ENCODE measurements at regions not wholly inside any gene's neighbourhood (a gene's known extent, or its start where the extent isn't known, plus 50 kb on each side); places are given as distances from the start of the nearest gene placed in this dataset.

- no peaks in the 10 kb centered on the region for H3K4me1 ChIP-seq
Observed at GRCh38 chr2:209091056-209091455, 332.8 kb upstream of the MAP2 start.

DNA sequence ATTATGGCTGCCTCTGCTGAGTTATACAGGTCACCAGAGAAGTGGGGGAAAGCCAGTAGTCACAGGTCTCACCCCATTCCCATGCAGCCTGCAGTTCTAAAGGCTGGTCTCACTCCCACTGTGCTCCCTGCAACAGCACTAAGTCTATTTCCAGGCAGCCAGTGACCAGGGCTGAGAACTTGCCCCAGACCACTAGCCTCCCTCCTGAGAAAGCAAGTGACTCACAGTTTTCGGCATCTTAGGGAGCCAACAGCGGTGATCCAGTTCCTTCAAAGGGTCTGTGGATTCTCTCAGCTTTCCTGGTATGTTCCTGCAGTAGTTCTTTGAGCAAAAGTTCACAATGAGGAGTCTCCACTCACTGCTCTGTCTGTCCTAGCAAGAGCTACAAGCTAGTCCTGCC is 329.6 kb upstream of the MAP2 start:
- Histone ChIP-seq H3K36me3 (ENCODE audit: control insufficient read depth, insufficient read depth, low read length) (no peaks in the 10 kb centered on the region), H2AFZ (no peak overlapping the region), H3K27ac (no peak overlapping the region), H3K9me3 (ENCODE audit: control insufficient read depth, low read length) (no peaks in the 10 kb centered on the region), H3K4me2 (ENCODE audit: low read length) (no peak overlapping the region), H3K4me3 (ENCODE audit: low read depth, low read length) (no peak overlapping the region), H3K9ac (no peak overlapping the region), H3K4me1 (no peaks in the 10 kb centered on the region), H3K79me2 (no peaks in the 10 kb centered on the region), H3K27me3 (ENCODE audit: control insufficient read depth, insufficient read depth, low read length) (no peaks in the 10 kb centered on the region)
- TF ChIP-seq CTCF (IDR thresholded peaks at IDR 0.05) = no peak

More at GRCh38 chr2:209091056-209091455, 332.8 kb upstream of the MAP2 start:
- no peak overlapping the region for H3K9ac ChIP-seq
- no peak overlapping the region for H2AFZ ChIP-seq
- H3K27me3 ChIP-seq (ENCODE audit: control insufficient read depth, insufficient read depth, low read length) = no peaks in the 10 kb centered on the region
- no peak for TF ChIP-seq CTCF (IDR thresholded peaks at IDR 0.05)
- H3K79me2 ChIP-seq = no peaks in the 10 kb centered on the region
- H3K36me3 ChIP-seq (ENCODE audit: control insufficient read depth, insufficient read depth, low read length) = no peaks in the 10 kb centered on the region
- no peak overlapping the region for H3K4me2 ChIP-seq (ENCODE audit: low read length)
- no peak overlapping the region for H3K4me3 ChIP-seq (ENCODE audit: low read depth, low read length)
- no peaks in the 10 kb centered on the region for H3K9me3 ChIP-seq (ENCODE audit: control insufficient read depth, low read length)
- no peak overlapping the region for H3K27ac ChIP-seq

DNA sequence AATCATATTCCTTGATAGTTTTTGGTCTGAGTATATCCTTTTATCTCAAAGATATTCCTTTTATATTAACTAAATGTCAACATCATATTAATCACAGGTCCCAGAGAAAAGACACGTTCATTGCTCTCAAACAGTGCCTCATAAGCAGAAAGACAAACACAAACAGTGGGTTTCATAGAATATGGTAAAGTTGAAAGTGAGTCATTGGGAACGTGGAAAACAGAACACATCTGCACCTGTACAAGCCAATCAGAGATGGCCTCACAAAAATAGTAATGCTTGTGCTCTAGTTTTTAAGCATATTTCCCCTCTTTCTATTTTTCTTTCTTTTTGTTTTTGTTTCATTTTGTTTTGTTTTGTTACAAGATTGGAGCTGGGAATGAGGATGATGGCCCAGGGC is 328.4 kb upstream of the MAP2 start:
- no peaks in the 10 kb centered on the region for H3K27me3 ChIP-seq (ENCODE audit: control insufficient read depth, insufficient read depth, low read length)
- H2AFZ ChIP-seq = no peak overlapping the region
- no peak overlapping the region for H3K9ac ChIP-seq
- no peak for TF ChIP-seq CTCF (IDR thresholded peaks at IDR 0.05)
- no peaks in the 10 kb centered on the region for H3K79me2 ChIP-seq
- no peaks in the 10 kb centered on the region for H3K4me1 ChIP-seq
- no peaks in the 10 kb centered on the region for H3K9me3 ChIP-seq (ENCODE audit: control insufficient read depth, low read length)
- H3K4me2 ChIP-seq (ENCODE audit: low read length) = no peak overlapping the region
- no peak overlapping the region for H3K4me3 ChIP-seq (ENCODE audit: low read depth, low read length)
- no peaks in the 10 kb centered on the region for H3K36me3 ChIP-seq (ENCODE audit: control insufficient read depth, insufficient read depth, low read length)
- no peak overlapping the region for H3K27ac ChIP-seq

DNA sequence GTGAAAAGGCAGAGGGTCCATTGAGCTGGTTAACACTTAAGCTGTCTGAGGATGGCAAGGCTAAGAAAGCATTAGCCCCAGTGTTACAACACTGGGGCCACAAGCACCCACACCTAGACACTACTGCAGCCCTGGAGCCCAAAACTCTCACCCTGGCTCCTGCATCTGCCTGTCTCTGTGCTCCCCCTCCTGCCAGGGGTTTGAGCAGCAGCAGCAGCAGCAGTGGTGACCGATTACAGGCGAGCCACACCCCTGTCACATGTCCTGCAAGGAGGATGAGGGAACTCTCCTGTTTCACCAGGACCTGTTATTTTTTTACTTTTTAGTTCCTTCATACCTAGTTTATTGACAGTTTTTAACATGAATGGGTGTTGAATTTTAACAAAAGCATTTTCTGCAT is 326.7 kb upstream of the MAP2 start:
- Histone ChIP-seq H2AFZ (no peak overlapping the region), H3K36me3 (ENCODE audit: control insufficient read depth, insufficient read depth, low read length) (no peaks in the 10 kb centered on the region), H3K79me2 (no peaks in the 10 kb centered on the region), H3K27ac (no peak overlapping the region), H3K4me3 (ENCODE audit: low read depth, low read length) (no peak overlapping the region), H3K9me3 (ENCODE audit: control insufficient read depth, low read length) (no peaks in the 10 kb centered on the region), H3K27me3 (ENCODE audit: control insufficient read depth, insufficient read depth, low read length) (no peaks in the 10 kb centered on the region), H3K4me2 (ENCODE audit: low read length) (no peak overlapping the region), H3K4me1 (no peaks in the 10 kb centered on the region), H3K9ac (no peak overlapping the region)
- no peak for TF ChIP-seq CTCF (IDR thresholded peaks at IDR 0.05)

- Histone ChIP-seq H3K79me2 (no peaks in the 10 kb centered on the region), H3K4me1 (no peaks in the 10 kb centered on the region), H3K4me3 (ENCODE audit: low read depth, low read length) (no peak overlapping the region), H2AFZ (no peak overlapping the region), H3K9ac (no peak overlapping the region), H3K27ac (no peak overlapping the region), H3K9me3 (ENCODE audit: control insufficient read depth, low read length) (no peaks in the 10 kb centered on the region), H3K4me2 (ENCODE audit: low read length) (no peak overlapping the region), H3K36me3 (ENCODE audit: control insufficient read depth, insufficient read depth, low read length) (no peaks in the 10 kb centered on the region), H3K27me3 (ENCODE audit: control insufficient read depth, insufficient read depth, low read length) (no peaks in the 10 kb centered on the region)
- no peak for TF ChIP-seq CTCF (IDR thresholded peaks at IDR 0.05)
Observed at GRCh38 chr2:209102319-209102718, 321.5 kb upstream of the MAP2 start.
